ENCODE measurements at regions not wholly inside any gene's neighbourhood (a gene's known extent, or its start where the extent isn't known, plus 50 kb on each side); places are given as distances from the start of the nearest gene placed in this dataset.

GRCh38 chr4:60266505-60266904 is 933.6 kb upstream of the ADGRL3 start:
- no peak for DNase-seq
- Histone ChIP-seq H3K36me3 (ENCODE audit: low read depth, missing control alignments) (no peaks in the 10 kb centered on the region), H3K27me3 (no peaks in the 10 kb centered on the region), H3K9me3 (no peaks in the 10 kb centered on the region), H3K4me1 (no peaks in the 10 kb centered on the region), H3K4me3 (no peak overlapping the region), H3K27ac (no peak overlapping the region)
- WGBS, 2 donors = 41 to 57% methylated on average over 1 of the region's 1 CpG
- TF ChIP-seq CTCF (IDR thresholded peaks at IDR 0.05) = no peak
- TF ChIP-seq POLR2A (IDR thresholded peaks at IDR 0.05) = no peak
- intact Hi-C loops (cut with DNase I; ENCODE audit: low total_unique reads) = no loop called here

- no peak for DNase-seq
- WGBS, 2 donors = 43 to 47% methylated on average over 2 of the region's 2 CpGs
- intact Hi-C loops (cut with DNase I; ENCODE audit: low total_unique reads) = no loop called here
- Histone ChIP-seq H3K36me3 (ENCODE audit: low read depth, missing control alignments) (no peaks in the 10 kb centered on the region), H3K27me3 (no peaks in the 10 kb centered on the region), H3K9me3 (no peaks in the 10 kb centered on the region), H3K4me3 (no peak overlapping the region), H3K27ac (no peak overlapping the region), H3K4me1 (no peaks in the 10 kb centered on the region)
- no peak for TF ChIP-seq POLR2A (IDR thresholded peaks at IDR 0.05)
Measured at GRCh38 chr4:60296386-60296785, 903.7 kb upstream of the ADGRL3 start.

GRCh38 chr4:60313611-60314178 is 886.4 kb upstream of the ADGRL3 start:
- H3K27me3 ChIP-seq = no peaks in the 10 kb centered on the region
- no peak for DNase-seq
- WGBS, 2 donors = 31 to 40% methylated on average over 2 of the region's 2 CpGs
- intact Hi-C loops (cut with DNase I; ENCODE audit: low total_unique reads) = no loop called here
- H3K4me3 ChIP-seq = no peak overlapping the region
- no peaks in the 10 kb centered on the region for H3K9me3 ChIP-seq
- H3K36me3 ChIP-seq (ENCODE audit: low read depth, missing control alignments) = no peaks in the 10 kb centered on the region
- TF ChIP-seq POLR2A (IDR thresholded peaks at IDR 0.05) (no peak), CTCF (IDR thresholded peaks at IDR 0.05) (no peak)
- no peaks in the 10 kb centered on the region for H3K4me1 ChIP-seq
- no peak overlapping the region for H3K27ac ChIP-seq

- no peaks in the 10 kb centered on the region for H3K9me3 ChIP-seq
- TF ChIP-seq POLR2A (IDR thresholded peaks at IDR 0.05) (no peak), CTCF (IDR thresholded peaks at IDR 0.05) (no peak)
- no peaks in the 10 kb centered on the region for H3K4me1 ChIP-seq
- H3K36me3 ChIP-seq (ENCODE audit: low read depth, missing control alignments) = no peaks in the 10 kb centered on the region
- H3K4me3 ChIP-seq = no peak overlapping the region
- H3K27ac ChIP-seq = no peak overlapping the region
- intact Hi-C loops (cut with DNase I; ENCODE audit: low total_unique reads) = no loop called here
- no peaks in the 10 kb centered on the region for H3K27me3 ChIP-seq
- DNase-seq = no peak
- 65 to 66% methylated on average over 4 of the region's 4 CpGs for WGBS, 2 donors
Measured at GRCh38 chr4:60314416-60314815, 885.7 kb upstream of the ADGRL3 start.

GRCh38 chr4:60315586-60315985 is 884.5 kb upstream of the ADGRL3 start:
- no peaks in the 10 kb centered on the region for H3K36me3 ChIP-seq (ENCODE audit: low read depth, missing control alignments)
- H3K4me1 ChIP-seq = no peaks in the 10 kb centered on the region
- H3K27ac ChIP-seq = no peak overlapping the region
- 92 to 94% methylated on average over 2 of the region's 2 CpGs for WGBS, 2 donors
- no peak for TF ChIP-seq POLR2A (IDR thresholded peaks at IDR 0.05)
- TF ChIP-seq CTCF (IDR thresholded peaks at IDR 0.05) = no peak
- no peaks in the 10 kb centered on the region for H3K9me3 ChIP-seq
- DNase-seq = no peak
- intact Hi-C loops (cut with DNase I; ENCODE audit: low total_unique reads) = no loop called here
- no peaks in the 10 kb centered on the region for H3K27me3 ChIP-seq
- H3K4me3 ChIP-seq = no peak overlapping the region

All from testis (tissue), 2 donors.